ENCODE measurements at regions not wholly inside any gene's neighbourhood (a gene's known extent, or its start where the extent isn't known, plus 50 kb on each side); places are given as distances from the start of the nearest gene placed in this dataset.

DNA sequence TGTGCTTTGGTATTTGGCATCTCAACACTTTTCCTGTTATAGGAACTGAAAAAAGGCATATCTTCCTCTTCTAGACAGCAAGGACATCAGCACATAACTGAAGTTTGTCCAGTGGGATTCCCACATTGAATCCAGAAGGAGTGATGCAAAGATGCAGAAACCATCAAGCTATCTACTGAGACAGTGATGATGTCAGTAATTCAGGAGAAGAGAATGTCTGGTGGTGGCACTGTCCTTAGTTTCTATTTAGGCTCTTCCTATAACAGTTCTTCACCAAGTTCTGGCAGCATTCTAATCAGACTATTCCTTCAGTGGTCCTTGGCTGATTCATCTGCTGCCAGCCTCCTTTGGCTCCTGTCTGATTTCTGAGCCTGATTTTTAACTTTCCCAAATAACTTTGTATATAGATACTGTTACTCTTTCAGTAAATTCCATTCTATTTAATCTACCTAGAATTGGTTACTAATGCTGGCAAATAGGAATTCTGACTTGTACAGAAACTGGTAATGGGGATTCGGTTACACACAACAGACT is 56.6 kb upstream of the AGPS start:
- DNase-seq: no peak
- no peak for ATAC-seq
- intact Hi-C loops (cut with micrococcal nuclease): loop anchor here (2.0 to 5.0 kb wide), 2 partner anchors 81 to 386 kb away; no protein-coding TSS in a partner anchor

DNA sequence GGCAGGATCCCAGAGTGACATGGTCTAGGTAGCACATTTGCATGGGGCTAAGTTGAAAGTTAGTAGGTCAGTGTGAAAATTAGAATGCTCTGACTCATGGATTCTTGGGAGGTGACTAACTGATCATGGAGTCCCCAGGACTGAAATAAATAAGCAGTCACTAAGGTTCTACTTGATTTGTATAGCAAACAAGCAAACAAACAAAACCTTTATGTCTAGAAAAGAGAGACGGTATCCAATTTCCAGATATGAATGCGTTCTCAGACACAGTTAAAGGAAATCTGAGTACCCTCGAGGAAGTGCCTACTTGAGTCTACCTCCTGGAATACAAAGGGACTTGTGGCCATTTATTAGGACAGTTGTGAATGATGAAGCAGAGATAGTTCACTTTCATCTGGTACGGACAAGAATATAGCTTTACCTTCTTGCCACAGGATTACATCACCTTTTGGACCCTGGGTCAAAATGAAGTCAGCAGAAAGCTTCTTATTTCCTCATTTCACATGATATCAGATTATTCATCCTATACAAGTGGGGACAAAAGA is 54.3 kb upstream of the AGPS start:
- ATAC-seq (no peak), DNase-seq (no peak)
- intact Hi-C loops (cut with micrococcal nuclease): loop anchor here (5.0 kb wide), 1 partner anchor 384 kb away; no protein-coding TSS in a partner anchor

DNA sequence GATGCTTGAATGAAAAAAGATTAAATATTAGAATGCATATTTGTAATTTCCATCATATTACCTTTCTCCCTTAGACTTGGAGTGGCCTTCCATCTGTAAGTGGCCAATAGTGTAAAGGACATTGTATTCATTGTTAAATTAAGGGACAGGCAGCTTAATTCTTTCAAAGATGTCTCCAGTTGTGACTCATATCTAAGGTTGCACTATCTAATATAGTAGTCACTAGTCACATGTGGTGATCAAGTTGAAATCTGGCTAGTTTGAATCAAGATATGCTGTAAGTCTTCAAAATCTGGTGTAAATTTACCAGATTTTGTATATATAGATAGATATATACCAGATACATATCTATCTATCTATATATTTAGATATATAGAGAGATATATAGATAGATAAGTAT is 52.4 kb upstream of the AGPS start:
- intact Hi-C loops (cut with micrococcal nuclease): no loop called here
- ATAC-seq: no peak
- no peak for DNase-seq

DNA sequence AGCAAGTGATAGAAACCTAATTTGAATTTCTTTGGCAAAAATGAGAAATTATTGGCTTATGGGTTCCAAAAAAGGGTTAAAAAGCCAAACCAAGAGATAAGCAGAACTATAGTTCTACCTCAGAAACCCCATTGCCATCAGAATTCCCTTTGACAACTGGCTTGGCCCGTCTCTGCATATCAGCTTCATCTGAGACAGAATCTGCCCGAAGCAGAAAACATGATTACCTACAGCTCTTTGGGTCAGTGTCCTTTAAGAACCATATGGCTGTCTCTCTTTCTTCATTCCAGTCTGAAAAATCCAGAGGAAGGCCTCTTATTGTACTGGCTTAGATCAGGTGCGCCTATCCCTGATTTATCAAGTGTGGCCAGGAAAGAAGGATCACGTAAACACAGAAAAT is 49.8 kb upstream of the AGPS start:
- DNase-seq (no peak), ATAC-seq (no peak)
- intact Hi-C loops (cut with micrococcal nuclease): no loop called here
